ENCODE measurements at regions not wholly inside any gene's neighbourhood (a gene's known extent, or its start where the extent isn't known, plus 50 kb on each side); places are given as distances from the start of the nearest gene placed in this dataset.
"Not testable (repeated sequence)": the region's sequence is repeated elsewhere in the genome, so short reads cannot be mapped to it uniquely, and the experiment has no call there.

- not testable (repeated sequence) for TF ChIP-seq POLR2AphosphoS5 (IDR thresholded peaks at IDR 0.05; ENCODE audit: low read depth); GABPA (IDR thresholded peaks at IDR 0.05; ENCODE audit: low read depth); SPI1 (IDR thresholded peaks at IDR 0.05; ENCODE audit: borderline replicate concordance, low read depth)
- TF ChIP-seq, protein P1, sequence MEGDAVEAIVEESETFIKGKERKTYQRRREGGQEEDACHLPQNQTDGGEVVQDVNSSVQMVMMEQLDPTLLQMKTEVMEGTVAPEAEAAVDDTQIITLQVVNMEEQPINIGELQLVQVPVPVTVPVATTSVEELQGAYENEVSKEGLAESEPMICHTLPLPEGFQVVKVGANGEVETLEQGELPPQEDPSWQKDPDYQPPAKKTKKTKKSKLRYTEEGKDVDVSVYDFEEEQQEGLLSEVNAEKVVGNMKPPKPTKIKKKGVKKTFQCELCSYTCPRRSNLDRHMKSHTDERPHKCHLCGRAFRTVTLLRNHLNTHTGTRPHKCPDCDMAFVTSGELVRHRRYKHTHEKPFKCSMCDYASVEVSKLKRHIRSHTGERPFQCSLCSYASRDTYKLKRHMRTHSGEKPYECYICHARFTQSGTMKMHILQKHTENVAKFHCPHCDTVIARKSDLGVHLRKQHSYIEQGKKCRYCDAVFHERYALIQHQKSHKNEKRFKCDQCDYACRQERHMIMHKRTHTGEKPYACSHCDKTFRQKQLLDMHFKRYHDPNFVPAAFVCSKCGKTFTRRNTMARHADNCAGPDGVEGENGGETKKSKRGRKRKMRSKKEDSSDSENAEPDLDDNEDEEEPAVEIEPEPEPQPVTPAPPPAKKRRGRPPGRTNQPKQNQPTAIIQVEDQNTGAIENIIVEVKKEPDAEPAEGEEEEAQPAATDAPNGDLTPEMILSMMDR (IDR thresholded peaks at IDR 0.05; ENCODE audit: insufficient read depth, low read length), result not testable (repeated sequence)
- TF ChIP-seq, protein P2, sequence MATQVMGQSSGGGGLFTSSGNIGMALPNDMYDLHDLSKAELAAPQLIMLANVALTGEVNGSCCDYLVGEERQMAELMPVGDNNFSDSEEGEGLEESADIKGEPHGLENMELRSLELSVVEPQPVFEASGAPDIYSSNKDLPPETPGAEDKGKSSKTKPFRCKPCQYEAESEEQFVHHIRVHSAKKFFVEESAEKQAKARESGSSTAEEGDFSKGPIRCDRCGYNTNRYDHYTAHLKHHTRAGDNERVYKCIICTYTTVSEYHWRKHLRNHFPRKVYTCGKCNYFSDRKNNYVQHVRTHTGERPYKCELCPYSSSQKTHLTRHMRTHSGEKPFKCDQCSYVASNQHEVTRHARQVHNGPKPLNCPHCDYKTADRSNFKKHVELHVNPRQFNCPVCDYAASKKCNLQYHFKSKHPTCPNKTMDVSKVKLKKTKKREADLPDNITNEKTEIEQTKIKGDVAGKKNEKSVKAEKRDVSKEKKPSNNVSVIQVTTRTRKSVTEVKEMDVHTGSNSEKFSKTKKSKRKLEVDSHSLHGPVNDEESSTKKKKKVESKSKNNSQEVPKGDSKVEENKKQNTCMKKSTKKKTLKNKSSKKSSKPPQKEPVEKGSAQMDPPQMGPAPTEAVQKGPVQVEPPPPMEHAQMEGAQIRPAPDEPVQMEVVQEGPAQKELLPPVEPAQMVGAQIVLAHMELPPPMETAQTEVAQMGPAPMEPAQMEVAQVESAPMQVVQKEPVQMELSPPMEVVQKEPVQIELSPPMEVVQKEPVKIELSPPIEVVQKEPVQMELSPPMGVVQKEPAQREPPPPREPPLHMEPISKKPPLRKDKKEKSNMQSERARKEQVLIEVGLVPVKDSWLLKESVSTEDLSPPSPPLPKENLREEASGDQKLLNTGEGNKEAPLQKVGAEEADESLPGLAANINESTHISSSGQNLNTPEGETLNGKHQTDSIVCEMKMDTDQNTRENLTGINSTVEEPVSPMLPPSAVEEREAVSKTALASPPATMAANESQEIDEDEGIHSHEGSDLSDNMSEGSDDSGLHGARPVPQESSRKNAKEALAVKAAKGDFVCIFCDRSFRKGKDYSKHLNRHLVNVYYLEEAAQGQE (IDR thresholded peaks at IDR 0.05; ENCODE audit: insufficient replicate concordance, low read depth), result not testable (repeated sequence)
These were observed 1478.3 kb upstream of the TPTE start for GRCh38 chr21:9043089-9043488.

All from HL-60 (cell line).